PFSK-1 (cell line): ENCODE measurements at regions not wholly inside any gene's neighbourhood (a gene's known extent, or its start where the extent isn't known, plus 50 kb on each side); places are given as distances from the start of the nearest gene placed in this dataset.

ENCODE experiments used
- POLR2AphosphoS5 ChIP-seq: IDR thresholded peaks from 2 replicates; pipeline ENCODE4 v1.6.1; 2012; ENCODE audit warnings: low read depth, mild to moderate bottlenecking, control low read depth, low read length, moderate library complexity
- SIN3A ChIP-seq: IDR thresholded peaks from 2 replicates; pipeline ENCODE4 v1.6.1; 2012; ENCODE audit warnings: mild to moderate bottlenecking, low read length, moderate library complexity, borderline replicate concordance; ENCODE audit not compliant: insufficient read depth
- TAF1 ChIP-seq: IDR thresholded peaks from 2 replicates; pipeline ENCODE4 v1.6.1; 2012; ENCODE audit warnings: low read length, control low read depth, borderline replicate concordance; ENCODE audit not compliant: insufficient read depth

- TF ChIP-seq POLR2AphosphoS5 (no peak), TAF1 (no peak), SIN3A (no peak)
Observed at GRCh38 chr1:234934611-234935033, 194.0 kb downstream of the TOMM20 start.
